Sigmoid colon (tissue), 6 donors: ENCODE measurements at regions not wholly inside any gene's neighbourhood (a gene's known extent, or its start where the extent isn't known, plus 50 kb on each side); places are given as distances from the start of the nearest gene placed in this dataset.

Experiments
- DNase-seq: peaks from one replicate; pipeline ENCODE4 v3.0.0-alpha.2; 2019
- H3K27ac ChIP-seq, 4 donors: fragments of 200-600 bp; sonication (generic); one replicate each; pipeline ENCODE4 v1.5.1; 2016 to 2019; ENCODE audit warnings: mild to moderate bottlenecking in 1 of 4
- H3K27me3 ChIP-seq, 3 donors: fragments of 200-600 bp; sonication (generic); one replicate each; pipeline ENCODE4 v1.5.1; 2019; ENCODE audit warnings: mild to moderate bottlenecking in 1 of 3
- H3K36me3 ChIP-seq, 4 donors: fragments of 200-600 bp; sonication (generic); one replicate each; pipeline ENCODE4 v1.5.1; 2016 to 2019
- H3K4me1 ChIP-seq, 4 donors: fragments of 200-600 bp; sonication (generic); one replicate each; pipeline ENCODE4 v1.5.1; 2017 to 2019
- H3K4me3 ChIP-seq, 4 donors: fragments of 200-600 bp; sonication (generic); one replicate each; pipeline ENCODE4 v1.5.1; 2017 to 2019; ENCODE audit warnings: mild to moderate bottlenecking in 2 of 4, moderate library complexity in 1 of 4
- H3K9me3 ChIP-seq, 4 donors: fragments of 200-600 bp in 3 of 4; sonication (generic) in 3 of 4; one replicate each; pipeline versions ENCODE4 v1.5.1 to v1.6.1; 2013 to 2019
- EP300 ChIP-seq, 4 donors: sonication (generic); formaldehyde crosslinking; IDR thresholded peaks; one replicate each; pipeline ENCODE4 v1.6.1; 2017; ENCODE audit warnings: antibody characterized with exemption in 4 of 4
- POLR2A ChIP-seq, 2 donors: fragments of 450-650 bp; IDR thresholded peaks; one replicate each; pipeline ENCODE4 v1.6.1; 2016; ENCODE audit warnings: antibody characterized with exemption in 2 of 2, mild to moderate bottlenecking in 2 of 2, moderate library complexity in 2 of 2
- POLR2AphosphoS5 ChIP-seq, 4 donors: sonication (generic); formaldehyde crosslinking; IDR thresholded peaks; one replicate each; pipeline ENCODE4 v1.6.1; 2017; ENCODE audit warnings: antibody characterized with exemption in 4 of 4
- WGBS, 2 donors: extraction: QIAGEN DNeasy Blood & Tissue Kit; methylation state at CpG; one replicate each; pipeline ENCODE4 v1.1.7; 2013; 5-methylcytosine and 5-hydroxymethylcytosine counted together
- intact Hi-C: fragments of 100-400 bp; cut with DNase I; formaldehyde crosslinking; loops from one replicate; pipeline ENCODE4 v1.15.1; 2023
- TF ChIP-seq, protein P1 (sequence below), 4 experiments: fragments of 450-650 bp in 3 of 4; fragments of 200-600 bp in 1 of 4; IDR thresholded peaks; one replicate each; pipeline ENCODE4 v1.5.1; 2016 to 2019; ENCODE audit warnings: antibody characterized with exemption in 4 of 4, mild to moderate bottlenecking in 3 of 4, moderate library complexity in 2 of 4
- donor health status: healthy with polysubstance abuse.
- donor health status: healthy.

DNA sequence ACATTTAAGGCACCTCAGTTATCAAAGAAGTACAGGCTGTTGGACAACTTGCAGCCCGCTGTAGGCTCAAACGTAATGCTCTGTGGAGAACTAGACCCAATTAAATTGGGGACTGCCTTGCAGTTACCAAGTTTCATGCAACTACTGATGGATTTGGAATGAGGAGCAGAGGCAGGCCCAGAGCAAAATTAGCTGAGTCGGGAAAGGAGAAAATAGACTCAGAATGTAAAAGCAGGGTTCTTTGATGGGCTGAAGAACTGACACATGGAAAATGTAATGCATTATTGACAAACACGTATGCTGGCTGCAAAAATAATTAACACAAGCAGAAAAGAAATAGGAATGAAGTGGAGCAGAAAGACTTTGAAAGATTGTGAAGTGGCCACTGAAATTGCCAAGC, 432.7 kb upstream of the HNRNPA3 start:
- Histone ChIP-seq H3K27ac (no peak overlapping the region), H3K4me3 (no peak overlapping the region), H3K27me3 (no peaks in the 10 kb centered on the region), H3K9me3 (no peaks in the 10 kb centered on the region), H3K4me1 (no peaks in the 10 kb centered on the region), H3K36me3 (no peaks in the 10 kb centered on the region)
- intact Hi-C loops, result no loop called here
- DNase-seq, result no peak
- TF ChIP-seq POLR2AphosphoS5 (IDR thresholded peaks at IDR 0.05) (no peak), EP300 (IDR thresholded peaks at IDR 0.05) (no peak), POLR2A (IDR thresholded peaks at IDR 0.05) (no peak)
- TF ChIP-seq, protein P1, sequence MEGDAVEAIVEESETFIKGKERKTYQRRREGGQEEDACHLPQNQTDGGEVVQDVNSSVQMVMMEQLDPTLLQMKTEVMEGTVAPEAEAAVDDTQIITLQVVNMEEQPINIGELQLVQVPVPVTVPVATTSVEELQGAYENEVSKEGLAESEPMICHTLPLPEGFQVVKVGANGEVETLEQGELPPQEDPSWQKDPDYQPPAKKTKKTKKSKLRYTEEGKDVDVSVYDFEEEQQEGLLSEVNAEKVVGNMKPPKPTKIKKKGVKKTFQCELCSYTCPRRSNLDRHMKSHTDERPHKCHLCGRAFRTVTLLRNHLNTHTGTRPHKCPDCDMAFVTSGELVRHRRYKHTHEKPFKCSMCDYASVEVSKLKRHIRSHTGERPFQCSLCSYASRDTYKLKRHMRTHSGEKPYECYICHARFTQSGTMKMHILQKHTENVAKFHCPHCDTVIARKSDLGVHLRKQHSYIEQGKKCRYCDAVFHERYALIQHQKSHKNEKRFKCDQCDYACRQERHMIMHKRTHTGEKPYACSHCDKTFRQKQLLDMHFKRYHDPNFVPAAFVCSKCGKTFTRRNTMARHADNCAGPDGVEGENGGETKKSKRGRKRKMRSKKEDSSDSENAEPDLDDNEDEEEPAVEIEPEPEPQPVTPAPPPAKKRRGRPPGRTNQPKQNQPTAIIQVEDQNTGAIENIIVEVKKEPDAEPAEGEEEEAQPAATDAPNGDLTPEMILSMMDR (IDR thresholded peaks at IDR 0.05), result no peak
- 93 to 95% methylated on average over 4 of the region's 4 CpGs for WGBS, 2 donors

DNA sequence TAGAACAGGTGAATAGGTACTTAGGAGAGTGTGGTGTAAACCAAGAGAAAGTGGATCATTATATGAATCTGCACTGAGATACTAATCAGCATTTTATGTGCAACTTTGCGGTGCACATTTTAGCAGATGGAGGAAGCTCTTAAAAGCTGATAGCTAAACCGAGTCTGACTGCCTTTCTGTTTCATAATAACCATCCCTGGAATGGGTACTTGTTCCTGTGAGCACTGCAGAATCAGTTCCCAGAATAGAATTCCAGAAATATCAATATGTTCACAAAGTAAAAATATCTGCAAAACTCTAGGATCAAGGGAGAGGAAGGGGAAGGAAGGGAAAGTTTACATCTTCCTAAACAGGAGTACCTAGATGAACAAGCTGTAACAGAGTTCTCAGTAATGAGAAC, 432.2 kb upstream of the HNRNPA3 start:
- H3K27ac ChIP-seq, result no peak overlapping the region
- DNase-seq, result no peak
- intact Hi-C loops, result no loop called here
- TF ChIP-seq, protein P1 (IDR thresholded peaks at IDR 0.05), result no peak
- no peak for TF ChIP-seq POLR2AphosphoS5 (IDR thresholded peaks at IDR 0.05)
- TF ChIP-seq POLR2A (IDR thresholded peaks at IDR 0.05), result no peak
- TF ChIP-seq EP300 (IDR thresholded peaks at IDR 0.05), result no peak
- H3K9me3 ChIP-seq, result no peaks in the 10 kb centered on the region
- no peaks in the 10 kb centered on the region for H3K36me3 ChIP-seq
- no peak overlapping the region for H3K4me3 ChIP-seq
- no peaks in the 10 kb centered on the region for H3K4me1 ChIP-seq
- H3K27me3 ChIP-seq, result no peaks in the 10 kb centered on the region
- WGBS, 2 donors, result 80 to 87% methylated on average over 2 of the region's 2 CpGs

DNA sequence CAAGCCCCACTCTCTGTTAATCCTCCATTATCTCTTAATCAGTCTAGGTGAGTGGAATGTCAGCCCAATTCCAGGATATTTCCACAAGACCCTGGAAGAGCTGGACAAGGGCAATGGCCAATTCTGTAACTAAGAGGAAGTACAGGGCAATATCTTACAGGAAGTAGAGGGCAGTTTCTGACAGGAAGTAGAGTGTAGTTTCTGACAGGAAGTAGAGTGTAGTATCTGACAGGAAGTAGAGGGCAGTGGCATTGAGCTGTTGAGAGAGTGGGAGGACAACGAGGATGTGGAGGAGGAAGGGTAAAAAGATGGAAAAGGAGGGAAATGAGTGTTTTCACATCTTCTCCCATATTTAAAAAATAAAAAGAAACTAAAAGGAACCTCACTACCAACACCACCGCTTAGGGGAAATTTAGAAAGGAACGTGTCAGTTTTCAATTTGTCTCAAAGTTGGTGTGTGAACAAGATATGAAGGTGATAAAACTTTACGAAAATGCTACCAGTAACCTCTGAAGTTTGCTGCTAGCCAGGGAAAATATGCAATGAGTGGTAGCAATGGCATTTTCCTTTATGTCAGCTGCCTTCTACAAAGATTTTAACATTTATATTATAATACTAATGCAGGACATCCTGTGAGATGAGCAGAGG, 430.9 kb upstream of the HNRNPA3 start:
- Histone ChIP-seq H3K27ac (no peak overlapping the region), H3K36me3 (no peaks in the 10 kb centered on the region), H3K27me3 (no peaks in the 10 kb centered on the region), H3K9me3 (no peaks in the 10 kb centered on the region), H3K4me1 (no peaks in the 10 kb centered on the region), H3K4me3 (no peak overlapping the region)
- intact Hi-C loops, result no loop called here
- WGBS, 2 donors, result 71 to 73% methylated on average over 4 of the region's 4 CpGs
- TF ChIP-seq EP300 (IDR thresholded peaks at IDR 0.05) (no peak), POLR2AphosphoS5 (IDR thresholded peaks at IDR 0.05) (no peak), POLR2A (IDR thresholded peaks at IDR 0.05) (no peak)
- TF ChIP-seq, protein P1 (IDR thresholded peaks at IDR 0.05), result no peak
- no peak for DNase-seq

DNA sequence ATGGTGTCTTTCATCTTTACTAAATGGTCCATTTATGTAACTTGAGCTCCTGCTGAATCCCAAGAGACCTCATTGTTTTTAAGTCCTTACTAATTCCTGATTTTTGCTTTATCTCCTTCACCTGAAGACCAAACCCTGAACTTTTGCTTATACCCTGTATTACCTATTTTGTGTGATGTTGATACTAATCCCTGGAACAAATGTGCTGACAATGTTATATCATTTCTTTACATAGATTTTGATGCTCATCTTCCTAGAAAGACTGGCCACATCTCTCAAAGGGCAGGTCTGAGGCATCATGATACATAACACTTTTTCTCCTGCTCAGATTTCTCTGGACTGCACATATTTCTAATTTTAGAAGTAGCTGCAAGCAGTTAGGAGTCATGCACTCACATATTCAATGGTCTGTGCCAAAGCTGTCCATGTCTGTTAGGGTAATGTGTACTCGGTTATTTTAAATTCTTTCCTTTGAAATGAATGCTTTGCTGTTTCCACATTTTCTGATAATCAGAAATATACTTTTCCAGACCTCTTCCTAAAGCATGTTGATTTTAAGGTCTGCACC, 427.9 kb upstream of the HNRNPA3 start:
- TF ChIP-seq, protein P1 (IDR thresholded peaks at IDR 0.05), result no peak
- TF ChIP-seq POLR2A (IDR thresholded peaks at IDR 0.05) (no peak), POLR2AphosphoS5 (IDR thresholded peaks at IDR 0.05) (no peak), EP300 (IDR thresholded peaks at IDR 0.05) (no peak)
- 89 to 97% methylated on average over 1 of the region's 1 CpG for WGBS, 2 donors

DNA sequence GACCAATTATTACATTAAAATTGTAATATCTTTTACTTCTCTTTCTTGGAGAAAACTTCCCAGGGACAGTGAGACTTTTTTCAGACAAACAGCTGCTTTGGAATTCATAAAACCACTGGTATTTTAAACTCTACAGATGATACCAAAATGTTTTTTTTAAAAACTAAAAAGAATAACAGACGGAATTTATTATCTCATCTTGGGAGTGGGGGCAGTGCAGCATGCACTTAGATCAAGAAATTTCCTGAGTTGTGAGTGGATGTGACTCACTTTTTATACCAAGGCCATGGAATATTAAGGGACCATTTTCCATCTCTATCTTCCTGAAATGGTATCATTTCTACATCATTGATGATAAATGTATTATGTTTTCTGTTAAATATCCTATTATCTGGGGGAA, 422.8 kb upstream of the HNRNPA3 start:
- DNase-seq, result no peak
- TF ChIP-seq POLR2A (IDR thresholded peaks at IDR 0.05), result no peak
- H3K27me3 ChIP-seq, result no peaks in the 10 kb centered on the region
- H3K36me3 ChIP-seq, result no peaks in the 10 kb centered on the region
- intact Hi-C loops, result no loop called here
- H3K9me3 ChIP-seq, result no peaks in the 10 kb centered on the region
- no peak overlapping the region for H3K4me3 ChIP-seq
- 81 to 83% methylated on average over 1 of the region's 1 CpG for WGBS, 2 donors
- no peak overlapping the region for H3K27ac ChIP-seq
- H3K4me1 ChIP-seq, result no peaks in the 10 kb centered on the region

More for the DNA sequence above, 427.9 kb upstream of the HNRNPA3 start:
- no peaks in the 10 kb centered on the region for H3K4me1 ChIP-seq
- H3K4me3 ChIP-seq, result no peak overlapping the region
- H3K27me3 ChIP-seq, result no peaks in the 10 kb centered on the region
- DNase-seq, result no peak
- H3K9me3 ChIP-seq, result no peaks in the 10 kb centered on the region
- no peaks in the 10 kb centered on the region for H3K36me3 ChIP-seq
- no peak overlapping the region for H3K27ac ChIP-seq
- intact Hi-C loops, result no loop called here
